Common myeloid progenitor, CD34-positive (primary cell): ENCODE measurements at regions not wholly inside any gene's neighbourhood (a gene's known extent, or its start where the extent isn't known, plus 50 kb on each side); places are given as distances from the start of the nearest gene placed in this dataset.
"Not testable (repeated sequence)": the region's sequence is repeated elsewhere in the genome, so short reads cannot be mapped to it uniquely, and the experiment has no call there.

Source experiments
- CTCF ChIA-PET: fragments of 350-600 bp; sonication (Branson Sonifier 250); formaldehyde crosslinking; loops from one replicate; lab custom pipeline; 2021; ENCODE audit warnings: antibody characterized with exemption; lab: Charles Lee
- POLR2A ChIA-PET: fragments of 350-600 bp; sonication (Branson Sonifier 250); formaldehyde crosslinking; loops from one replicate; lab custom pipeline; 2021; ENCODE audit warnings: antibody characterized with exemption; lab: Charles Lee
- DNase-seq, 3 donors: peaks; one replicate each; pipeline versions ENCODE4 v3.0.0 to v3.0.0-alpha.2; 2013
- H3K27ac ChIP-seq, 2 experiments: 1 replicate in 1 of 2; 2 replicates in 1 of 2; pipeline ENCODE4 v1.7.0; 2013; ENCODE audit warnings: inconsistent platforms in 2 of 2, low read length in 2 of 2, mild to moderate bottlenecking in 2 of 2, low read depth in 1 of 2, moderate library complexity in 1 of 2; ENCODE audit not compliant: severe bottlenecking in 2 of 2, insufficient read depth in 1 of 2, poor library complexity in 1 of 2
- H3K27me3 ChIP-seq, 5 experiments: replicated peaks in 2 of 5; 1 replicate in 3 of 5; 2 replicates in 2 of 5; pipeline versions ENCODE4 v1.6.1 to v1.7.0; 2013; ENCODE audit warnings: low read length in 4 of 5, mild to moderate bottlenecking in 2 of 5, moderate library complexity in 2 of 5, inconsistent platforms in 1 of 5; ENCODE audit not compliant: insufficient read depth in 5 of 5, control insufficient read depth in 4 of 5
- H3K36me3 ChIP-seq, 4 experiments: 1 replicate in 2 of 4; 2 replicates in 2 of 4; pipeline versions ENCODE4 v1.6.1 to v1.7.0; 2013; ENCODE audit warnings: low read length in 3 of 4, control low read depth in 1 of 4, mild to moderate bottlenecking in 1 of 4; ENCODE audit not compliant: control insufficient read depth in 4 of 4, insufficient read depth in 4 of 4
- H3K4me1 ChIP-seq, 4 experiments: 1 replicate in 3 of 4; 2 replicates in 1 of 4; pipeline versions ENCODE4 v1.6.1 to v1.7.1; 2013; ENCODE audit warnings: low read length in 3 of 4, mild to moderate bottlenecking in 3 of 4, control low read depth in 1 of 4, inconsistent platforms in 1 of 4, moderate library complexity in 1 of 4; ENCODE audit not compliant: control insufficient read depth in 4 of 4, insufficient read depth in 4 of 4; ENCODE audit errors: control extremely low read depth in 1 of 4
- H3K4me3 ChIP-seq, 7 experiments: 1 replicate in 4 of 7; 2 replicates in 3 of 7; pipeline versions ENCODE4 v1.5.1 to v1.7.0; 2013; ENCODE audit warnings: mild to moderate bottlenecking in 7 of 7, low read length in 6 of 7, moderate library complexity in 6 of 7, inconsistent platforms in 2 of 7, low read depth in 2 of 7, control low read depth in 1 of 7; ENCODE audit not compliant: insufficient read depth in 4 of 7, control insufficient read depth in 1 of 7; ENCODE audit errors: extremely low read depth in 1 of 7
- H3K9me3 ChIP-seq, 5 experiments: 1 replicate in 4 of 5; 2 replicates in 1 of 5; pipeline versions ENCODE4 v1.6.1 to v1.7.1; 2013; ENCODE audit warnings: low read length in 4 of 5, mild to moderate bottlenecking in 2 of 5, inconsistent platforms in 1 of 5, low read depth in 1 of 5, moderate library complexity in 1 of 5; ENCODE audit not compliant: control insufficient read depth in 4 of 5, insufficient read depth in 2 of 5; ENCODE audit errors: control extremely low read depth in 1 of 5
- WGBS: methylation state at CpG from one replicate; pipeline ENCODE4 v1.1.5; 2013; ENCODE audit not compliant: insufficient coverage; 5-methylcytosine and 5-hydroxymethylcytosine counted together

DNA sequence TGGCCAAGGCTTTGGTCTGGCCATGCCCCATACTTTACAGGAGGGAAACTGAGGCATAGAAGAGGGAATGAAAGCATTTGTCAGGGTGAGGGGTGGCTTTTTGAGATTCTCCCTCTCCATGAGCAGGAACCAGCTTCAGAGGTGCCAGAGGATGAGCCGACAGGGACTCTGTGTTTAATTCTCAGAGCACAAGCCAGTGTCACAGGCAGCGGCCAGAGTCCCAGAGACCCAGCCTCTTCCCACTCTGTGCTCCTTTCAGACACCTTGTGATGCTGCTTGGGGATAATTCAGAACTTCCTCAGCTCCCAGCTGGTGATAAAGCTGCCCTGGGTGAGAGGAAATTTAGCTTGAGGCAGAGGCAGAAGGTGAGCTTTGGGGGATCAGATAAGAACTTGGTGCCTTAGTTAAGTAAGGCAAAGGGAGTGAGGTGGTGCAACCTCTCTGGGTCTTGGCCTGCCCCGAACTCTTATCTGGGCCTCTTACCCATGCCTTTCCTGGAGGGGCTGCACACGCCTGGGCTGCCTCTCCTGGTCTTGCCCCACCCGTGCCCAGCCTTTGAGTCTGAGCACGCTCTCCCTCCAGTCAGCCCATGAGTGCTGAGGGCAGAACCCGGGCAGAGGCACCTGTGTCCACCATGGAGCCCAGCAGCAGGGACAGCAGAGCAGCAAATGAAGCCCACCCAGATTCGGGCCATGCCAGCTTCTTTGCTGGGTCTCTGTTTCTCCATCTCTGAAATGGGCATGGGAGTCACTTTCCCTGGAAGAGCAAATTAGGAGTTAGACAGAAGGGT, 175.6 kb upstream of the C1orf174 start:
- no peak for DNase-seq
- H3K27ac ChIP-seq = no peak overlapping the region
- POLR2A ChIA-PET = no interaction called here
- WGBS = 77% methylated on average over 8 of the region's 8 CpGs
- CTCF ChIA-PET = no interaction called here
- H3K4me1 ChIP-seq = no peaks in the 10 kb centered on the region
- H3K4me3 ChIP-seq = no peak overlapping the region
- peaks cover 0 to 31% (median 6%) of the 10 kb centered on the region in 5 experiments for H3K27me3 ChIP-seq
- peaks cover 0 to 2% (median 0%) of the 10 kb centered on the region in 5 experiments for H3K9me3 ChIP-seq
- H3K36me3 ChIP-seq = no peaks in the 10 kb centered on the region

DNA sequence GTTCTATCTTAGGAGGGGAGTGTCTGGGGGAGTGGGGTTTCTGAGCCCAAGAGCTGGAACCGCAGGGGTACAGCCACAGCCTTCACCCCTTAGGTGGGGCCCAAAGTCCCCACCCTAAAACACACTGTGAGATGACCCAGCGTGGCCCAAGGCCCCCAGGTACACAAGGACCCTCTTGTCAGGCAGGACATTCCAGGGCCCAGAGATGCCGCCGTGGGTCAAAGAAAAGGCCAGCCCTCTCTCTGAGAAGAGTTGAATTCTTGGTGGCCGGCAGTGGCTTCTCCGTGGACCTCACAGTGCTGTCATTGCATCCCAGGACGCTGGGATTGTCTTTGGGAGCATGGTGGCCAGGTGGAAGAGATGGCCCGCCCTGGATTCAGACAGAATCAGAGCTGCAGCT, 176.3 kb upstream of the C1orf174 start:
- Histone ChIP-seq H3K27ac (no peak overlapping the region), H3K4me3 (no peak overlapping the region), H3K4me1 (no peaks in the 10 kb centered on the region), H3K27me3 (peaks cover 0 to 25% (median 3%) of the 10 kb centered on the region in 5 experiments), H3K36me3 (no peaks in the 10 kb centered on the region), H3K9me3 (peaks cover 0 to 2% (median 0%) of the 10 kb centered on the region in 5 experiments)
- POLR2A ChIA-PET = no interaction called here
- WGBS = 92% methylated on average over 7 of the region's 8 CpGs
- CTCF ChIA-PET = no interaction called here
- no peak for DNase-seq

DNA sequence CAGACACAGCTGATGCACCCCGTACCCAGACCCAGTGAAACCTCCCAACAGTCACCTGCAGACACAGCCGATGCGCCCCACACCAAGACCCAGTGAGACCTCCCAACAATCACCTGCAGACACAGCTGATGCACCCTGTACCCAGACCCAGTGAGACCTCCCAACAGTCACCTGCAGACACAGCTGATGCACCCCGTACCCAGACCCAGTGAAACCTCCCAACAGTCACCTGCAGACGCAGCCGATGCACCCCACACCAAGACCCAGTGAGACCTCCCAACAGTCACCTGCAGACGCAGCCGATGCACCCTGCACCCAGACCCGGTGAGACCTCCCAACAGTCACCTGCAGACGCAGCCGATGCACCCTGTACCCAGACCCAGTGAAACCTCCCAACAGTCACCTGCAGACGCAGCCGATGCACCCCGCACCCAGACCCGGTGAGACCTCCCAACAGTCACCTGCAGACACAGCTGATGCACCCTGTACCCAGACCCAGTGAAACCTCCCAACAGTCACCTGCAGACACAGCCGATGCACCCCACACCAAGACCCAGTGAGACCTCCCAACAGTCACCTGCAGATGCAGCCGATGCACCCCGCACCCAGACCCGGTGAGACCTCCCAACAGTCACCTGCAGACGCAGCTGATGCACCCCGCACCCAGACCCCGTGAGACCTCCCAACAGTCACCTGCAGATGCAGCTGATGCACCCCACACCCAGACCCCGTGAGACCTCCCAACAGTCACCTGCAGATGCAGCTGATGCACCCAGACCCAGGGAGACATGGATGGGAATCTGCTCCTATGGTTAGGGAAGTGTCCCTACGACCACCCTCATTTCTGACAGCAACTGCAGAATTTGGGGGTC, 178.3 kb upstream of the C1orf174 start:
- H3K4me1 ChIP-seq, POLR2A ChIA-PET, H3K27ac ChIP-seq, DNase-seq, CTCF ChIA-PET, H3K9me3 ChIP-seq, H3K4me3 ChIP-seq, H3K36me3 ChIP-seq: not testable (repeated sequence)
- peaks cover 0 to 17% (median 2%) of the 10 kb centered on the region in 5 experiments for H3K27me3 ChIP-seq
- 86% methylated on average over 9 of the region's 24 CpGs for WGBS

DNA sequence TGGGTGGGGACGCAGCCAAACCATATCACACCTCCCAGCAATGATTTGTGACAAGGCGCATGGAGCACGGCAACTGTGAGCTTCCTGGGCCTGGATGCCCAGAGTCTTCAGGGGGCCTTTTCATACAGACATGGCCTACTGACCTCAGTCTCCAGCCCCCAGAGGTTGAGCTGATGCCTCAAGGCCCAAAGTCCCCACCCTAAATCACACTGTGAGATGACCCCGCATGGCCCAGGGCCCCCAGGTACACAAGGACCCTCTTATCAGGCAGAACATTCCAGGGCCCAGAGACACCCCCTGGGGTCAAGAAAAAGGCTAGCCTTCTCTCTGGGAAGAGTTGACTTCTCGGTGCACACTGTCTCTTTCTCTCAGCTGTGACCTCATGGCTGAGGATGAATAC, 179.7 kb upstream of the C1orf174 start:
- Histone ChIP-seq H3K36me3 (no peaks in the 10 kb centered on the region), H3K4me3 (no peak overlapping the region), H3K9me3 (peaks cover 0 to 2% (median 0%) of the 10 kb centered on the region in 5 experiments), H3K27me3 (peaks cover 0 to 12% (median 2%) of the 10 kb centered on the region in 5 experiments), H3K27ac (no peak overlapping the region), H3K4me1 (no peaks in the 10 kb centered on the region)
- POLR2A ChIA-PET = no interaction called here
- WGBS = 75% methylated on average over 4 of the region's 5 CpGs
- DNase-seq = no peak
- CTCF ChIA-PET = no interaction called here

DNA sequence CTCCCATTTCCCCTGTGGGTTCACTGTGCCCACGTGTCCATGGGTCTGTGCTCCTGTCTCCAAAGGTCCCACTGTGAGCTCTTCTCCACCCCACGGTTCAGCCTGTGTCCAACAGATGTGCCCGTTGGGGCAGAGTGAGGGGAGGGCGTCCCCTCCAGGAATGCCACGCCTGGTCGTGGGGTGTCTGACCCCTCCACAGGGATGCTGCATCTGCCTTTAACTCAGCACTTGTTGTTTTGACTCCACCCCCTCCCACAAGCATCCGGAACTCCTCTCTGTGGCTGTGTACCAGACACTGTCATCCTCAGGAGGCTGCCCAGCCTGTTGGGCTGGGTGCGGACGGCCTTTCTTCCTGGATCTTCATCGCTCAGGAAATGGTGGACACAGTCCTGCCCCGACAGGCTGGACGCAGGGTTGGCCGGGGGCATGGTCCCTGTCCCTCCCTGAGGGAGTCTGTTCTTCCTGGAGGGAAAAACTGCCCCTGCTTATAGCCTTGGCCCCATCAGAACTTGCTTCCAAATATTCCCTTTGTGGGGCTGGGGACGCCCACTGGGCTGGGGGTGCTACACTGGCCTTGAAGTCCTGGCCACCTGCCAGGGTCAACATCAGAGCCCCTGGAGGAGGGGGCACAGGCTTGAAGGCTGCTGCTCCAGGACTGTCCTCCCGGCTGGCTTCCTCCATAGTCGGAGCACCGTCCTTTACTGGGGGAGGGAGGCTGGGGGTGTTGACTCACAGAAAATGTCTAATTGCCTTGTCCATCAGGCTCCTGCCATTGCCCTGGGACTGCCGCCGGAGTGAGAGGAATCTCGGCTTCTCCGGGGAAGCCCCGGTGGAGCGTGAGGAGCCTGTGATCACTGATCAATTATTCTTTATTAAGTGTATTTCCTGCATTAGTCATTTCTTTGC, 182.0 kb upstream of the C1orf174 start:
- POLR2A ChIA-PET = no interaction called here
- Histone ChIP-seq H3K4me3 (no peak overlapping the region), H3K4me1 (no peaks in the 10 kb centered on the region), H3K27me3 (peaks cover 0 to 12% (median 2%) of the 10 kb centered on the region in 5 experiments), H3K9me3 (peaks cover 0 to 2% (median 0%) of the 10 kb centered on the region in 5 experiments), H3K36me3 (no peaks in the 10 kb centered on the region), H3K27ac (no peak overlapping the region)
- CTCF ChIA-PET = no interaction called here
- no peak for DNase-seq
- WGBS = 89% methylated on average over 17 of the region's 23 CpGs

DNA sequence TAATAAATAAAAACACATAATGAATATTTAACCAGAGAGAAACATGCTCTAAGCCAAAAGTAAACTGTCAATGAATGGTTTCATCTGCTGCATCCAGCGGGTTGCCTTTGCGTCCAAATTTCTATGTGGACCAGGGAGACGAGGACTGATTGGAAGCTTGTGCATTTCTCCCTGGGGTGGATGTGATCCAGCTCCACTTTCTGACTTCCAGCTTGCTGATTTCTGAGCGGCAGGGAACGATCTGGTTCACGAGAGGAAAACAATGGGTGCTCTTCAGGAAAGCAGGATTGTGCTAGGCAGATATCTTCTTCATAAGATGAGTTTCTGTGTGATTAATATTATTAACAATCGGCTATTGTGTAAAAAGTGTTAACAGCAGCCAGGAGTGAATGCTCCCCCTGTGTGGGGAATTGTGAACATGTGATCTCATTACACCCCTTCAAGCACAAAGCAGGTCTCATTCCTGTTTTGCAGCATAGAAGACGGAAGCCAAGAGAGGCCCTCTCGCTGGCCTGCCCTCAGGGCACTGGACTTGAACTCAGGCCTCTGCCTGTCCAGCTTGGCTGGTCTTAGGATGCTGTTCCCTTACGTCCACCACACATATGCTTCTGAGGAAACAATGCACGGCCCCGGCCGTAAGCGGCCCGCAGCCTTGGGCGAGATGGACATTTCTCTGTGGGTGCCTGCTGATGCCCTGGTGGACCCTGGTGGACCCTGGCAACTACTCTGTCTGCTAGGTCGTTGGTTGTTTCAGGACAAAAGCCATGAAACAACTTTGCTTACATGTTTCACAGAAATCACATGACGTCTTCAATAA, 183.4 kb upstream of the C1orf174 start:
- Histone ChIP-seq H3K36me3 (no peaks in the 10 kb centered on the region), H3K4me1 (no peaks in the 10 kb centered on the region), H3K27ac (no peak overlapping the region), H3K4me3 (no peak overlapping the region), H3K9me3 (peaks cover 0 to 2% (median 0%) of the 10 kb centered on the region in 5 experiments), H3K27me3 (peaks cover 0 to 12% (median 2%) of the 10 kb centered on the region in 5 experiments)
- no peak for DNase-seq
- POLR2A ChIA-PET = no interaction called here
- CTCF ChIA-PET = no interaction called here
- 85% methylated on average over 17 of the region's 18 CpGs for WGBS
